Activated CD4-positive, alpha-beta T cell treated with anti-CD3 and anti-CD28 coated beads, Interleukin-2, Interleukin-6, amounts not matched to agents 100 ng/mL and 50 ng/mL, durations not matched to agents 16 hours and 8 hours (primary cell): ENCODE measurements at regions not wholly inside any gene's neighbourhood (a gene's known extent, or its start where the extent isn't known, plus 50 kb on each side); places are given as distances from the start of the nearest gene placed in this dataset.
"Not testable (repeated sequence)": the region's sequence is repeated elsewhere in the genome, so short reads cannot be mapped to it uniquely, and the experiment has no call there.

ENCODE experiments used
- DNase-seq: peaks from one replicate; pipeline ENCODE4 v3.0.0-alpha.2; 2020

DNA sequence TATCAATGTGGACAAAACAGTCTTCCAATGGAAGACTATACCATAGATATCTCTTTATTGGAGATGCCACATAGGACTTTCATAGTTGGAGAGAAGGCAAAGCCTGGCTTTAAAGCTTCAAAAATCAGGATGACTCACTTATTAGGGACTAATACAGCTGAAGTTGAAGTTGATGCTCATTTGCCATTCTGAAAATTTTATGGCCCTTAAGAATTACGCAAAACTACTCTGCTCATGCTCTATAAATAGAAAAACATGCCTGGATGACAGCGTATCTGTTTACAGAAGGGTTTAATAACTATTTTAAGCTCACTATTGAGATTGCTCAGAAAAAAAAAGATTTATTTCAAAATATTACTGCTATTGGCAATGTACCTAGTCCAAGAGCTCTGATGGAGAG, 155.5 kb upstream of the DST start:
- no peak for DNase-seq

DNA sequence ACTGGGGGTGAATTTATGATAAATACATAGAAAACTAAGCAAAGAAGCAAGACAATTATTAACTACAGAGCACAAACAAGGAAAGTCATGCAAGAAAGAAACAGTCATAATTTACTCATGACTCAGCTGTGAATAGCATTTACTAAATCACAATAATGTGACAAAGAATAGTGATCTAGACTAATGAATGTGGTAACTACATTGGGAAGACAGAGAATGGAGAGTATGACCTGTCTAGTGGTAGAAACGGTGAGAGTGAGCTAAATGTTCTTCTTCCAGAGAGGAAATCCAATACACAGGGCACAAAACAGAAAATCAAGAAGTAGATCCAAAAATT, 153.5 kb upstream of the DST start:
- DNase-seq: no peak

DNA sequence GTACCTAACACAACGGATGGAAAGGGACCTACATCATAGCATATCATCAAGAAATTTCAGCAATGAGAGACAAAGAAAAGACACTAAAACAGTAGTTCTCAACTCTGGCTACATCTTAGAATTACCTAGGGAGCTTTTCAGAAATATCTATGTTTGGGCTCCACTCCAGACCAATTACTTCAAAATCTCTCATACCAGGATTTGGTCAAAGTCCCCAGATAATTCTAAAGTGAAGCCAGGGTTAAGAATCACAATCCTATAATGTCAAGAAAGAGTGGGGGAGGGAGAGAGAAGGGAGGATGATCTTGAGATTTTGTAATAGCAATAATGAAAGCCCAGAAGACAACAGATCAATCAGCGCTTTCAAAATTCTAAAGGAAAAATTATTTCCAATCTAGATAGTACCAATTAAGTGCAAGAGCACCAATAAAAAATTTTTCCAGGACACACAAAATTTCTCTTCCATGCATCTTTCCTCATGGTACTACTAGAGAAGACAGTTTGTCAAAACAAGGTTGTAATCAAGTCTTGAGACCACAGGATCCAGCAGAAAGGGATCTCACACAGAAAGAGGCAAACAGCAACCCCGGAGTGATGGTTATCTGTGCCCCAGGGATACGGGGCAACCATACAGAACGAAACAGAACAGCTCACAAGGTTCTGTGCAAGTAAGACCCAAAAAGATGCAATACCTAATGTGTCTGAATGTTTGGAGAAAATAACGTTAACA, 152.9 kb upstream of the DST start:
- no peak for DNase-seq

DNA sequence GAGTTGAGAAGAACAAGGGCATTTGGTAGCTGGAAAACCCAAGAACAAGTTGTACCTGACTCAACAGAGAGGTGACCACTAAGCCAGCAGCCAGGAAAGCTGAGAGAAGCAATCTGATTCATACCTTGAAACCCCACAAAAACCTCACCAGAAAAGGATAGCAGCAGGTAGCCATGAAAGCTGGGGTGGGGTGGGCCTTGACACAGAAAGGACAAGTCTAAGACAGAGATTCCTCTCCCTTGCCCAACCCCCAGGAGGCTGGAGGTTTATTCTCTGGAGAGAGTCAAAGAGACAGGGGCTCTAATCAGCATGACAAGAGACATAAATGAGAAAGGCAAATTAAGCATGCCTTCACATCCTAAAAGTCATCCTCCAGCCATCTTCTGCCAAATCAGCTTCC, 151.7 kb upstream of the DST start:
- DNase-seq: no peak

DNA sequence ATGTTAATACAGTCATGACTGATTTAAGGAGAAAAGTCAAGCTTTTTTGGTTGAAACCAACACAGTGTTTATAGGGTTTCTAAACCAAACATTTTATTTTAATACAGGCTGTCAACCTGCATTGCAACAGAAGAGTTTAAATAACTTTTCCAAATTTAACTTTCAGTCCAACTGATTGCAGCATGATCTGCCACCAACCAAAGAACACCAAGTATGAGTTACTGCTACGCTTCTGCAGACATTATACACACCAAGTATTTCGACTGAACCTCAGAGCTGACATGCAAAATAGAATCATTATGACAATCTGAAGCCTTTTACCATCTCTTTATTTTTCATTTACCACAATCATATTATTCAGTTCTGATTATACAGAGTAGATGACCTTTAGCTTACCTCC, 151.2 kb upstream of the DST start:
- no peak for DNase-seq

DNA sequence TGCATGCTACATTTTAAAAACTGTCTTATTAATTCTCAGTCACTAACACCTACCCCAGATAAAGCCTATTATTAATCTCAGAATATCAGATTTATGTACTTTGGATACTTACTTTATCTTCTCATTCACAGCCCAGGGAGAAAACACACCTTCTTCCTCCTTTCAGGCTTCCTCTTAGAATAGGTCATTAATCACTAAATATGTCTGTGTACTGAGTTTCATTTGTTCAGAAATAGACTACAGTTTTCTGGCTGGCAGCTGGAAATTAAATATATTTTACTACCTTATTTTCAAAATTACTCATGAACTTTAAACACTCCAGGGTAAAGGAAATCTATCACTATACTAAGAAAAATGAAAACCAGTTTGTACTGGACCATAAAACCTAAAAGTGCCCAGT, 147.7 kb upstream of the DST start:
- DNase-seq: no peak

DNA sequence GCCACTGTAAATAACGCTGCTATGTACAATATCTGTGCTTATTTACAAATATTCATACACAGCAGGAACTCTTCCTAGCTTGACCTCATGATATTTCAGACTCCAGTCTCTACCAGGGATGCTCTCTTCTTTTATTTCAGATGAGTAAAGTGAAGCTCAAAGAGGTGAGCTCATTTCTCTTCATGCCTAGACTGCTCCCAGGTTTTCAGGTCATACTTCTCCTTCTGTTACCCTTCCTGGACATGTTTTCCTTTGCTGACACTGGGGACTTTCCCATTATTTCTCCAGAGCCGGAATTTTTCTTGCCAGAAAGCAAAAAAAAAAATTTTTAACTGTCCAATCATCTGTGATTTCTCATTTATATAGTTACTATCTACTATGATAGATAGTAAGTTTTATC, 147.2 kb upstream of the DST start:
- no peak for DNase-seq

DNA sequence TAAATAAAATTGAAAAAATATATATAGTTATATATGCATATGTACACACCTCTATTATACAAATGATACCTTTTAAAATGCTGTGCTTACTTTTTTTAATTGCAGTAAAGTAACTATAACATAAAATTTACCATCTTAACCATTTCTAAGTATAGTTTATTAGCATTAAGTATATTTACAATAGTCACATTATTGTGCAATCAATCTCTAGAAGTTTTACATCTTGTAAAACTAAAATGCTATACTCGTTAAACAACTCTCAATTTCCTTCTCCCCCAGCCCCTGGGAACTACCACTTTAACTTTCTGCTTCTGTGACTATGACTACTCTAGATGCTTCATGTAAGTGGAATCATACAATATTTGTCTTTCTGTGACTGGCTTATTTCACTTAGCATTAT, 146.7 kb upstream of the DST start:
- DNase-seq: no peak

DNA sequence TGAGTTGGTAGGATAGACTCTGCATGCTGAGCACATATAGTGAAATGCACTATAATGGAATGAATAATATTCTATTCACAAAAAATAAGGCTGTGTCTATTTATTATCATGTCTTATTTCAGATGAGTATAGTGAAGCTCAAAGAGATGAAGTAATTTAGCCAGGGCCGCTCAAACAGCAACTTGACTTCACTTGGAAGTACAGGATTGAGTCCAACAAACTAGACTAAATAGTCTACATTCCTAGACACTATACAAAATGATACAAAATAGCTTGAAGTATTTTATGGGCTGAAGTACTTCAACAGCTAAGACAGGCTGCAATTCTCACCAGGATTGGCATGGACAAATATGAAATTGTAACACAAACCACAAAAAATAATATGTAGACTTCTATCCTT, 144.5 kb upstream of the DST start:
- DNase-seq: no peak

DNA sequence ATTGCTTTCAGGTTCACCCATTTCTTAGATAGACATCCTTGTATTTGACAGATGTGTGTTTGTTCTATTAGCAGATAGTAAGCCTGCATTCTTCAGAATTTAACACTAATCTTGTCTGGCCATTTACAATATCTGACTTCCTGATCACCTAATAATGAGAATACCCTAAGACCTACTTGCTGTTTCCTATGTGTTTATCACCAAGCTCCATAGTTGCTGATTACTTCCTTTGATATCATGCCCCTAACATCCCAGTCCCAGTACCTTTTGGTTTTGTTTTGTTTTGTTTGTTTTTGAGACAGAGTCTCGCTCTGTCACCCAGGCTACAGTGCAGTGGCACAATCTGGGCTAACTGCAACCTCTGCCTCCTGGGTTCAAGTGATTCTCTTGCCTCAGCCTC, 143.6 kb upstream of the DST start:
- no peak for DNase-seq

DNA sequence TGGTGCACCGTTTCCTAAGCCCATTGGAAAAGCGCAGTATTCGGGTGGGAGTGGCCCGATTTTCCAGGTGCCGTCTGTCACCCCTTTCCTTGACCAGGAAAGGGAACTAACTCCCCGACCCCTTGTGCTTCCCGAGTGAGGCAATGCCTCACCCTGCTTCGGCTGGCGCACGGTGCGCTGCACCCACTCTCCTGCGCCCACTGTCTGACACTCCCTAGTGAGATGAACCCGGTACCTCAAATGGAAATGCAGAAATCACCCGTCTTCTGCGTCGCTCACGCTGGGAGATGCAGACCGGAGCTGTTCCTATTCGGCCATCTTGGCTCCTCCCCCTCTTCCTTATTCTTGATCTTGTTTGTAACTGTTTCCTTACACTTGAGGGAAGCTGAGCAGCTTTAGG, 142.8 kb upstream of the DST start:
- not testable (repeated sequence) for DNase-seq

DNA sequence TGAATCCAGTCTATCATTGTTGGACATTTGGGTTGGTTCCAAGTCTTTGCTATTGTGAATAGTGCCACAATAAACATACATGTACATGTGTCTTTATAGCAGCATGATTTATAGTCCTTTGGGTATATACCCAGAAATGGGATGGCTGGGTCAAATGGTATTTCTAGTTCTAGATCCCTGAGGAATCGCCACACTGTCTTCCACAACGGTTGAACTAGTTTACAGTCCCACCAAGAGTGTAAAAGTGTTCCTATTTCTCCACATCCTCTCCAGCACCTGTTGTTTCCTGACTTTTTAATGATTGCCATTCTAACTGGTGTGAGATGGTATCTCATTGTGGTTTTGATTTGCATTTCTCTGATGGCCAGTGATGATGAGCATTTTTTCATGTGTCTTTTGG, 137.4 kb upstream of the DST start:
- DNase-seq: not testable (repeated sequence)

DNA sequence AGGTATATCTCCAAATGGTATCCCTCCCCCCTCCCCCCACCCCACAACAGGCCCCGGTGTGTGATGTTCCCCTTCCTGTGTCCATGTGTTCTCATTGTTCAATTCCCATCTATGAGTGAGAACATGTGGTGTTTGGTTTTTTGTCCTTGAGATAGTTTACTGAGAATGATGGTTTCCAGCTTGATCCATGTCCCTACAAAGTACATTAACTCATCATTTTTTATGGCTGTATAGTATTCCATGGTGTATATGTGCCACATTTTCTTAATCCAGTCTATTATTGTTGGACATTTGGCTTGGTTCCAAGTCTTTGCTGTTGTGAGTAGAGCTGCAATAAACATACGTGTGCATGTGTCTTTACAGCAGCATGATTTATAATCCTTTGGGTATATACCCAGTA, 135.8 kb upstream of the DST start:
- not testable (repeated sequence) for DNase-seq

DNA sequence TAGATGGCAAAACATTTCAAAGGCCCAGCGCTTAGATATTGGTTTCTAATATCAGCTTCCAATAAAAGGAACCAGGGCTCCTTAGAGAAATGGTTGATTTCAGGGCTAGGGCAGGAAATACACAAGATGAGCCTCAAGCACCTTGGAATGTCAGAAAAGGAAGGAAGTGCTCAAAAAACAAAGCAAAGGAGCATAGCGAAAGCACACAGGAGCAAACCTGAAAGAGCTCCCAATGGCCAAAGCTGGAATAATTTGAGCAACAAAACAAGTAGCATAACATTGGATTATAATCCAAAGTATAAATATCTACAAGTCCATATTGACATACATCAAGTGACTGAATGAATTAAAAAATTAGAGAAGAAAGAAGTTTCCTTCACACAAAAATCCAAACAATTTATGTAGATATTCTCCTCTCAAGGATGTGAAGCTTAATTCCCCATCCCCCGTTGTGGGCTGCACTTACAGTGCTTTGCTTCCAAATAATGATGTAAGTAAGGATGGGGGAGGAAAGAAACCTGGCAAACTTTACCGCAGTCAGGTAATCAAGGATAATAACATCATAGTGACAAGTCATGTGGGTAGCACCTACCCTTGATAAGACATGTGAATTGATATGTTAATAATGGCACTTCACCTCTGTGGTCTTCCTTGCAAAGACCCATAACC, 132.9 kb upstream of the DST start:
- DNase-seq: no peak

DNA sequence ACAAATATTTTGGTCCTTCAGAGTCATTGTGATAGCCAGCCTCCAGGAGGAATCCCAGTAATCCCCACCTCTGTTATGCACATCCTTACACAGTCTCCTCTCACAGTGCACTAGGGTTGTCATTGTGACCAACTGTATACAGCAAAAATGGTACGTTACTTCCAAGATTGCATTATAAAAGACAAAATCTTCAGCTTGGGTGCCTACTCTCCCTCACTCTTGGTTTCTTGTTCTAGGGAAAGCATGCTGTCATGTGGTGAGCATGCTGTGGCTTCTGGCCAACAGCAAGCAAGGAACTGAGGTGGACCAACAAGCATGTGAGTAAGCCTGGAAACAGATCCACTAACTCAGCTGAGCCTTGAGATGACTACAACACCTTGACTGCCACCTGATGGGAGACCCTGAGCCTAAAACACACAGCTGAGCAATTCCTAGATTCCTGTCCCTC, 130.1 kb upstream of the DST start:
- DNase-seq: no peak

DNA sequence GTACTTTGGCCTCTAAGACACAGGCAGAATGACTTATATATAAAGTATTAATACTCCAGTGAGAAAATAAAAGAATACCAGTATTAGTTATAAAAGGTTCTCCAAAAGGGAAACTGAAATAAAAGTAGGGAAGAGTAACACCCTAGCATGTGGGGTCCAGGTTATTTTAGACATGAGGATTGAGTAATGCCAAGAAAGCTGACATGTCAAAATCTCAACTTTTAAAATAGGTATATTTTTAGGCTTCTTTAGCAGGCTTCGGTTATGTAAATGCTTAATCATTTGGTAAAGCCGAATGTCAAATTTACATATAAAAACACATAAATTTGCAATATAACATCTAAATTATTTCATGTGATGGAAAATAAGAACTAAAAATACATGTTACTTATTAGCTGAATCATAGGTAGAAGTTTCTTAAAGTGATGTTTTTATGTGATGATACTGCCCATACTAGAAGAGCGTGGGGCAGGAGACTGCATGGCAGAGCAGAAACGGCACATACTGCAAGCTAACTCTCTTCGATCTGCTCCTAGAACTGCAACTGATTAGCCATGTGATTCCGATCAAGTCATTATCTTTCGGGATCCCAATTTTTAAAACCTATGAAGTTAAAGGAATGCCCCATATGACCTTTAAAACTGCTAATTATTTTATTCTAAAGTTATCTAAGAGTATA, 129.4 kb upstream of the DST start:
- no peak for DNase-seq

DNA sequence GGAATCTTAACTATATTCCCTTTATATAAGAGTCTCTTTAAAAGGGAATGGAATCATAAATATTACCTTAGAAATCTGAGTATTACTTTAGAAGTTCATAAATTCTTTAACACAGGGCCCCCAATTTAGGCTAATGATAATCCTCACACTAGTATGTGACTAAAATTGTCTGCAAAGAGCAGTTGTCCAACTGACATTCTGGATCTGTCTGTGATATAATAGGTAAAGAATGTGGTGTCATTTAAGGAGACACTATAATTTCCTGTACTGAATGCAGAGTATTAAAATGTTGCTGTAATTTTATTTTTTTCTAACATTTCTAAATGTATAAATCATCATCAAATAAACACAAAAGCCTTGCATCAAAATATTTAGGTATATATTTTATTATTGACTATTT, 128.5 kb upstream of the DST start:
- DNase-seq: no peak

DNA sequence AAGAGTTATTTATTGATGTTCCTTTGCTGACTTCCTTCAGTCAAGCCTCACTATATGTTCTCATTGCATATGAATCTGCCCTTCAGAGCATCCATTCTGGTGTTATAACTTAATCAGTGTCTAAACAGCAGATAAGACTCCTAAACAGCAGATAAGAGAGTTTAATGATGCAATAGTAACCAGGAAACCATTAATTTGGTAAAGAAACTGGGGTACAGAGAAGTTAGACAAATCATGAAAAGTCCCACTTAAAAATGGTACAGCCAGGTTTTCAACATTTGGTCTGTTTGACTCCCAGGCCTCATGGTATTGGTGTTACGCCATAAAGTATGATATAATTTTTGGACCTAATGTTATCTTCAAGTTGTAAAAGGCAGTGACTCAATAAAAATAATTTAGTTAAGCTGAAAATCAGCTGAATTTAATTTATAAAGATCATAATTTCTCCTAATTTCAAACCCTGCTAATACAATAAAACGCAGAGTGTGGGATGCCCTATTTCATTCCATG, 127.4 kb upstream of the DST start:
- DNase-seq: no peak

DNA sequence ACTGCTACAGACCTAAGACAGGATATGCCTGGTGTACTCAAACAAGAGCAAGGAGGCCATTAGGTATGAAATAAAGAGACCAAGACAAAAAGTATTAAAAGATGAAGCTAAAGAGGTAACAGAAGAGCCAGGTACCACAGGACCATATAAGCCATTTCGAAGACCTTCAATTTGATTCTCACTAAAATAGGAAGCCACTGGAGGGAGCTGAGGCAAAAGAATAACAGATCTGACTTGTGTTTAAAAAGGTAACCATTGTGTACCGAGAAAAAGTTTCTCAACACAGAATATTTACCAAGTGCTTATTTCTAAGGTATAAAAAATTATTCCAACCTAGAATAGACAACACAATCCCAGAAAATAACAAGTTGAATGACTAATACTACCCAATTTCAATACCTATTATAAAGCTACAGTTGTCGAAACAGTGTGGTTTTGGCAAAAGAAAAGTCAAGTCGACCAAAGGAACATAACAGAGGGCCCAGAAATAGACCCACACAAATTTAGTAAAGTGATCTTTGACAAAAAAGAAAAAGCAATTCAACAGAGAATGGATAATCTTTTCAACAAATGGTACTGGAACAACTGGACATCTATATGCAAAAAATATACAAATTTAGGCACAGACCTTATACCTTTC, 125.3 kb upstream of the DST start:
- DNase-seq: no peak

DNA sequence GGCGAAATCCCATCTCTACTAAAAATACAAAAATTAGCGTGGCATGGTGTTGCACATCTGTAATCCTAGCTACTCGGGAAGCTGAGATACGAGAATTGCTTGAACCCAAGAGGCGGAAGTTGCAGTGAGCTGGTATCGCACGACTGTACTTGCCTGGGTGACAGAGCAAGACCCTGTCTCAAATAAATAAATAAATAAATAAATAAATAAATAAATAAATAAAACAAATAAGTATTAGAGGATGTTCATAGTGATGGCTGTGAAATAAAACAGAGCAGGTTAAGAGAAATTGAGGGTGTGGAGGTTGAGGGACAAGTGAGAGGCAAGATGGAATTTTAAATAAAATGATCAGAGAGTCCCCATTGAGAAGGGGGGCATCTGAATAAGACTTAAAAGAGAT, 124.7 kb upstream of the DST start:
- no peak for DNase-seq

DNA sequence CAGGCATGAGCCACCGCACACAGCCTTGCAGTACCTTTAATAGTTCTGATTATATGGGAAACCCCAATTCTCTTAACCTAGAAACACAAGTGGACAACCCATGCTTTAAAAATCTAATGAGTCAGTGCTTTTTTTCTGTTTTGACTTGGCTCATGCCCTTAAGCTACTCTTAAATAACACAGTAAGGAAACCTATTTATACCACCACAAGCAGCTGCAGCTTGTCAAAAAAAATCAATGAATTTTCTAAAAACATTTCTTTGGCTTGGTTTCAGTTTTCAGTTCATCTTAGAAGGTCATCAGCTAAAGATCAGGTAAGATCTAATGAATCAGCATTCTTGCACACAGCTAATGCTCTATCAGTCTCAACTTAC, 124.1 kb upstream of the DST start:
- DNase-seq: no peak

DNA sequence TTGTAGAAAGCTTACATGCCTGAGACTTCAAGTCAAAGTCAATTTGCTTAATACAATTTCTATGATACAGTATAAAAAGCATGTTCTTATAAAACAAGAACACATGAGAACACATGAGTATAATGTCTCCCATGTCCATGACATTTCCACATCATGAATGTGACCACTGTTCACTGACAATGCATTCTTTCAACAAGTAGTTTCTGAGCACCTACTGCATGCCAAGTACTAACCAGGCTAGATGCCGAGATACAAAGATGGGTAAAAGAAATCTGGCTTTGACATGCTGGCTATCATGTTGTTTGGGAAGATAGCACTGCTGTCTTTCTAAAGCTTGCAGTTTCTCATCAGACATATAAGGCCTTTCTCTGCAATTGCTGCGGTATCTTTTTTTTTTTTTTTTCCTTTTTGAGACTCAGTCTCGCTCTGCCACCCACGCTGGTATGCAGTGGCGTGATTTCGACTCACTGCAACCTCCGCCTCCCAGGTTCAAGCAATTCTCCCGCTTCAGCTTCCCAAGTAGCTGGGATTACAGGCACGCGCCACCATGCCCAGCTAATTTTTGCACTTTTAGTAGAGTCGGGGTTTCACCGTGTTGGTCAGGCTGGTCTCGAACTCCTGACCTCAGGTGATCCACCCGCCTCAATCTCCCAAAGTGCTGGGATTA, 123.6 kb upstream of the DST start:
- no peak for DNase-seq

DNA sequence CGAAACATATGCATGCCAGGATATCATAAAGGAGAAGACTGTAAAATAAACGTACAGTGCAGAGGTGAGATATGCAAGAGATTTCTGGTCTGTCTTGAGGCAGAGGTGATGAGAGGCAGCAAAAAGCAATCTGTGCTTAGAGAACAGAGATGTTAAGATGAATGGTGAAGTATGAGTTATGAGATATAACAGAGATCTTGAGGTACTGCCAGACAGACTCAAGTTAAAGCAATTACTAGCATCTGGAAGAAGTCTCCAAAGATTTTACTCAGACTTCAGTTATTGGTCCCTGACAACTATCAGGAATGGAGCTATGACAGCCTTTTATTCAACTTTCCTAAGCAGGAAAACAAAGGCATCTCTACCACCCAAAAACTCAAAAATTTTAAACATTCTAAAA, 122.8 kb upstream of the DST start:
- DNase-seq: no peak
